NCI-H146 (cell line): ENCODE measurements at regions not wholly inside any gene's neighbourhood (a gene's known extent, or its start where the extent isn't known, plus 50 kb on each side); places are given as distances from the start of the nearest gene placed in this dataset.

ENCODE experiments used
- DNase-seq: peaks from one replicate; lab custom pipeline; 2025; lab: John Stamatoyannopoulos, UW

- no peak for DNase-seq
These were observed 164.1 kb downstream of the BRINP2 start for GRCh38 chr1:177334903-177335302.

DNA sequence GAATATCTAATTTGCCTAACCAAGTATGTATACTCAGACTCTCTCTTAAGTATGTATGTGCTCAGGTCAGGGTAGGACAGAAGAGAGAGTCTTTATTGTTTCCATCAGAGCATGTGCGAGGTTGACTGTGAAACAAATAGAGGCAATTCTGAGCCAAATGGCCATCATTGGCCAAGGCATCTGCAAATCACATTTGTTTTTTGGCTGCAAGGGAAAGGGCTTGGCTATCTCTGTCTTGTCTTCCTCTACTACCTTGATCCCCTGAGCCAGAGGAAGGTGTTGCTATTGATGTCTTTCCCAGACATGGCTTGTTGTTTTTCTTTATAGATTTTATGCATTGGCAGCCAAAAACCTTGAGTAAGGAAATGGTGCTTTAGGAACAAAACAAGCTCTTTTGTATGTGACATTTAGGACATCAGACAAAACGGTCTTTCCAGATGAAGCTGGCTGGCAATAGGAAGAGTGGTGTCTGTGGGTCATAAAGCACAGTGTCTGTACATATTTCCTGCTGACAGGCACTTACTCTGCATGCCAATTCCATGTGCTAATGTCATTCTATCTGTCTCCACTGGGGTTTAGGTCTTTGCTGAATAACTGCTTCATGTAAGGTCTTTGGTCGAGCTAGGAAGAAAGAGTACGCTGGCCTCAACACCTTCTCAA is 163.3 kb downstream of the BRINP2 start:
- no peak for DNase-seq
